GM18508 (cell line): ENCODE measurements at regions not wholly inside any gene's neighbourhood (a gene's known extent, or its start where the extent isn't known, plus 50 kb on each side); places are given as distances from the start of the nearest gene placed in this dataset.

Experiments
- ATAC-seq: cut with Tn5 transposase; IDR thresholded peaks from one replicate; pipeline ENCODE4 v1.9.1; 2021; ENCODE audit warnings: moderate number of reproducible peaks; ENCODE audit not compliant: insufficient read depth, unreplicated experiment

DNA sequence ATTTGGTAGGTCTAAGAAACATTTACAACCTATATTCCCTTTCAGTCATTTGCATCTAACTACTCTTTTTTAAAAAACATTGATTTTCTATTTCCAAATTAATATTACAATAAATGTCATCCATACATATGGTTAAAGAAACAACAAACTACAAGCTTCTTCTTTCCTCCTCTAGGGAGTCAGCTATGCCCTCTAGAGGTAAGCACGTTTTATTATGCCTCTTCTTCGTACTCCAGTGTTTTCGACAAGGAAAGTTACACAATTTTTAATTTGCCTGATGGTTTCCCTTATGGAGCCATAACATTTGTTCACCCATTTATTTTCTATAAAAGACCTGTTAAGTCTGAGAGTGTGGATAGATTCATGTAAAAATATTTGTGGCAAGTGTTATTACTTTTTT is 183.4 kb upstream of the CDH7 start:
- no peak for ATAC-seq

DNA sequence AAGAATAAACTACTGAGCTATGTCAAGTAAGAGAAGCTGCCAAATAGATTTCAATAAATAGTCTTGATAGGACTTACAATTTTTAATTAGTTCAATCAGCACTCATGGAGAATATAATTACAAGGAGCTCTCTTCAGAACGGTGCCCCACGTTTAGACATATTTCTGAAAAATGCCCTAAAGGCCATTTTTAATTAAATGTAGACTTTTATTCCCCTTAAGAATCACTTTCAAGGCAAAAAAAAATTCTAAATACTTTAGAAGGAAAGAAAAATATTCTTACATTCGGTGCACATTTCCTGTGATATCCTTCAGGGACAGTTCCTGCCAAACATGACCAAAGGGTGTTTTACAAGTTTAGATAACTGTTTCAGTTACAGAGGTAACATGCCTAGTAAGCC is 202.5 kb upstream of the CDH7 start:
- no peak for ATAC-seq

DNA sequence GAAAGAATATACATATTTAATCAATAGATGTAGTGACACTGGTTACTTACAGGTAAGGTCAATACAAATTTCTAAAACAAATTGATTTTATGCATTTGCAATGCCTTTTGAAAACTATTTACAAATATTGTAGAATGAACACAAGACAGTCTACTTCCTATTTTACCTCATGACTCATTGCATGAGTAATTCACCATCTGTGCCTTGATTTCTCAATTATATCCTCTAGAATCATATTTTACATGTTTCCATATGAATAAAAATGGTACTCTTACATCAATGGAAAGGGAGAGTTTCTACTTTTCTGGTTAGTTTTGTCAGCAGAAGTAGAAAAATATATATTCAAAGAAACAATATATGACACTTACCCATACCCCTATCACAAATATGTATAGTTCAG is 203.8 kb upstream of the CDH7 start:
- no peak for ATAC-seq

DNA sequence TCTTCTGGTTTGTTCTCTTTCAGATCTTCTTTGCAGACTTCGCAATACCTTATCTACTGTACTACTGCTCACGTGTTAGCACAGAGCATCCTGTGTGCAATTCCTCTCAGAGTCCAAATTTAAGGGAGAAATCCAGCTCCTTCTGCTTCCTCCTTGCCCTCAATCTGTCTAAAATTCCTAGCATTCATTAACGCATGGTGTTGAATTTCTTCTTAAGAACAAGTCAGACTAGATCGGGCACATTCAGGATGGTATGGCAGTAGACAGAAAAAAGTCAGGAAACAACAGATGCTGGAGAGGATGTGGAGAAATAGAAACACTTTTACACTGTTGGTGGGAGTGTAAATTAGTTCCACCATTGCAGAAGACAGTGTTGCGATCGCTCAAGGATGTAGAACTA is 206.1 kb upstream of the CDH7 start:
- ATAC-seq: no peak

DNA sequence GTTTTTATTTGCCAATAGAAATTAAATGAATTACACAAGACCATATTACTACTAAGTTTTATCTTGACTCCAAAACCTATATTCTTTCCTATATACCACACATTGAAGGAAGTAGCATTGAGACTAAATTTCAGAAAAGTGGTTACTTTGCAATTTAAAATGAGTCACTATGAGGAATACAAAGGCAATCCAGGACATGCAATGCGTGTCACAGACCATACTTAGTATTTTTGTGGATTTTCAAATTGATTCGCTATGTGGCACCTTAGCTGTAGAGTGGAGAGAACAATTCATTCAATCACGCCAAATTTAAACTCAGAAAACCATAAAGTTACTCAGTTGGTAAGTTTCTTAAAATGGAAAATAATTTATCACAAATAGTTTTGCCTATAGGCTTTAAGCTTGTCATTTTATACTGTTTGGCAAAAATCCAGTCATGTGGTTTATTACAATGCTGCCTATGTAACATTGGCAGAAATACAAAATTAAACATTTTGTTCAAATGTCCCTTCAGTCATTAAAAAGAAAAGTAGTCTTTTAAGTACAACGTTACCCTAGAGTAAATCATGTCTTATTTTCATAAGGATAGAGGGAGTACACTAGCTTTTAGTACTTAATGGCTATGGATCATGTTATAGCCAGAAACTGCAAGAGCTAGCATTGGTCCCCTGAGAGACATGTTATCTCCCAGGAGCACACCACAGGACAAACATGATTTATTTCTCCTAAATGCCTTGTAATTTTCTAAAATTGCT is 222.8 kb upstream of the CDH7 start:
- no peak for ATAC-seq

DNA sequence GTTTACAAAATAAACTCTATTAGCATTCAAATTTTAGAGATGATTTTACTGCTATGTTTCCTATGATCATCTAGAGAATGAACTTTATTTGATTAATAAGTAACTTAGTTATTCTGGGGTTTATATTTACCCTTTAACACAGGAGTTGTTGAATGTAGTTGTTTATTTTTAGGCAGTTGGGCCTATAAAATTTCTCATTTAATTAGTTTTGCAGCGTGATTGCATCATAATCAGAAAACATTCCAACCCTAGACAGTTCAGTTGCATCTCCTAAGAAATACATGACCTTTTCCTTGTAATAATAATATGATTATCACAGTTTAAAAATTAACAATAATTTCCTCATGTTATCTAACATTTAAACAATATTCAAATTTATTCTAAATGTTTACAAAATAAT is 224.7 kb upstream of the CDH7 start:
- ATAC-seq: no peak

DNA sequence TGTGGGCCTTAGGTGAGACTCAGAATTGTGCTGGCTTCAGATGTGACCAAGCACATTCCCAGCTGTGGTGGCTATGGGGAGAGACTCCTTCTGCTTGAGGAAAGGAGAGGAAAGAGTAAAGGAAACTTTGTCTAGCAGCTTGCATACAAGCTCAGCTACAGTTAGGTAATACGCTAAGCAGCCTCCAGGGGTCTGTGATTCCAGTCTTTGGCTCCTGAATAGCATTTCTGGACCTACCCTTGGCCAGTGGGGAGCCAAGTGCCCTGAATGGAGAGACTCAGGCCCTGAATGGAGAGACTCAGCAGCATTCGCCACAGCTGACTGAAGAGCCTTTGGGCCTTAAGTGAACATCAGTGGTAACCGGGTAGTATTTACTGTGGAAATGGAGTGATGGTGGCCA is 227.4 kb upstream of the CDH7 start:
- no peak for ATAC-seq

DNA sequence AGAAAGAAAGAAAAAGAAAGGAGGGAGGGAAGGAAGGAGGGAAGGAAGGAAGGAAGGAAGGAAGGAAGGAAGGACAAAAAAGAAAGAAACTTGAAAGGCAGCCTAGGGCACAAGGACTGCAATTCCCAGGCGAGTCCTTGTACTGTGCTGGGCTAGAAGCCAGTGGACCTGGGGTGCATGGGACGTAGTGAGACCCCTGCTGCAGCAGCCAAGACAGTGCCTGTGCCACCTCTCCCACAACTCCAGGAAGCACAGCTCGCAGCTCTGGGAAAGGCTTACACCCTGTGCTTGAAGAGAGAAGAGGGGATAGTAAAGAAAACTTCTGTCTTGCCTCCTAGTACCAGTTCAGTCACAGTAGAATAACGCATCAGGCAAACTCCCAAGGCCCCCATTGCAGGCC is 227.9 kb upstream of the CDH7 start:
- no peak for ATAC-seq

DNA sequence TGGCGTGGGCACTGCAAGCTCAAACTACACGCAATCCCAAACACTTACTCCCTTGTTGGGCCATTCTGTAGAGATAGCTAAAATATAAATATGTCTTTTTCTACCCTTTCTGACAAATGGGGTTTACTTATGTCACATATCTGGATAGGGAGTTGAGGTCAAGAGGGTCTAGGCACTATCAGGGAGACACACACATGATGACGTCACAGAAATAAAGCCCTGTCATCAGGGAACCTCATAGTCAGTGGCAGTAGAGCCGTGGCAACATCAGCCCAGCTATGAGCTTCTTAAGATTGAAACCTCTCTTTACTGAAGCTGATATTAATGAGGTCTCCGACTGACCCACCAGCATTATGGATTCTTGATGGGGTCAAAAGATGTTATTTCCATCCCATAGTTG is 234.6 kb upstream of the CDH7 start:
- ATAC-seq: no peak

DNA sequence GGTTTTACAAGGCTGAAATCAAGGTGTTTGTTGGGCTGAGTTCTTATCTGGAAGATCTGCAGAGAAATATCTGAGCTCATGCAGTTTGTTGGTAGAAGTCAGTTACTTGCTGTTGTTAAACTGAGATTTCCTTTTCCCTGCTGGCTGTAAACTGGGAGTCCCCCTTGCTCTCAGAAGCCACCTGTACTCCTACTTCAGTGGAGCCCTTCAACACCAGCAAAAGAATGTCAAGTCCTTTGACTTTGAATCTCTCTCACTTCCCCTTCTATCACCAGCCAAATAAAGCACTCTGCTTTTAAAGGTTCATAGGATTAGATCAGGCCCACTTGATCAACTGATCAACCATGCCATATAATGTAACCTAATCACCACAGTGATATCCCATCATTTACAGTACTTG is 252.2 kb upstream of the CDH7 start:
- ATAC-seq: no peak

DNA sequence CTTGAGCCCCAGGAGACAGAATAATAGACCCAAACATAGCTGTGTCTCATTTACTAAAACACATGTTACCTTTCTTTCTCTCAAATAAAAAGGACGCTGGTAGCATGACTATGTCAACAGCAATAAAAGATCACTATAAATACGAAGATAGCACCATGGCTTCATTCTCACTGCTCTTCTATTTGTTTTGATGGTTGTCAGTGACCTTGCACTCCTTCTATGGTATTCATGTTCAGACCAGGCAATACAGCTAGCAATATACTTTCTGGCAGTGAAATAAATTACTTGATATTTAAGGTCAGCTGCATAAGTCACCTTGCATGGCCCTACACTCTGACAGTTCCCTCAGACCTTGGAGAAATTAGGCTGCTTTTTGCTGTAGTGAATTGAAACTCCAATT is 263.2 kb upstream of the CDH7 start:
- no peak for ATAC-seq

DNA sequence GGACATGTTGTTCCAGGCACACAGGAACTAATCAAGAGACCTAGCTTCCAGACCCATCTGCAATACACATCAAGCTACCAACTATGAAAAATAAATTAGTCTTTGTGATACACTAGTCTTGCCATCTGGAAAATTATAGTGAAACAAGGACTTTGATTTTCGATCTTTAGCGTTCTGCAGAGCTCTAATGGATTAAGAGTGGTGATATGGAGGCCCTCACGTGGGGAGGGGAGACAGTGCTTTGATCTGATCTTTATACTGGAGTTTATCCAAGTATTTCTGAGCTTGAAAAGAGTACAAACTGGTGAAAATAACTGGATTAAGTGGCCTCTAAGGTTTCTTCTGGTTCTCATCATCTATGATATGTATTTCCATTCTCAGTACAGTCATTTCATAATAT is 273.4 kb upstream of the CDH7 start:
- ATAC-seq: no peak

DNA sequence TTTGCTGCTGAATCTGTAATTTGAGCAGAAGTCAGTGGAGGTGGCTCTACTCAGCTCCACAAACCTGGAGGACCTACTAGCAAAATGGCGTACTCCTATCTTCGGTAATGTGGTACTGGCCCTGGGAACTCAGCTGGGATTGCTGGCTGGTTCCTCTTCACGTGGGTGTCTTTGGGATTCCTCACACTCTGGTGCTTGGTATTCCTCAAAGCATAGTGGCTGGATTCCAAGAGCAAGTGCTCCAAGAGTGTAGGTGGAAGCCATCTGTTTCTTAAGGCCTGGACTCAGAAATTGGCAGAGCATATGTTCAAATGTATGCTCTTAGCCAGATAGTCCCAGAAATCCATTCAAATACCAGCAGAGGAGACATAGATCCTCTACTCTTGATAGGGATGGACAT is 281.9 kb upstream of the CDH7 start:
- no peak for ATAC-seq

DNA sequence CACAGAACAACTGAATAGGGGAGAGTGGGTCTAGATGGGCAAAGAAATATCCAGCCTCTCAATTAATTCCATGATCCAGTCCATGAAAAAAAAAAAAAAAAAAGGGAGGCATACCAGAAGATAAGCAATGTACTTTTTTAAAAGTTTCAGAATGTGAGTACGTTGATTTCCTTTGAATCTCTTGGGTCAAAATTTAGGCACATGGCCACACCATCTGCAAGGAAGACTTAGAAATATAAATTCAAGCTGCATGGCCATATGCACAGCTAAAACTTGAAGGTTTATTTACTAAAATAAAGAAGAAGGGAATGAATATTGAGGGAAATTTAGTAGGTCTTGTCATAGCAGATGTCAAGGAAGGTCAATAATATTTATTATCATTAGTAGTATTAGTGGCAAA is 286.5 kb upstream of the CDH7 start:
- no peak for ATAC-seq

DNA sequence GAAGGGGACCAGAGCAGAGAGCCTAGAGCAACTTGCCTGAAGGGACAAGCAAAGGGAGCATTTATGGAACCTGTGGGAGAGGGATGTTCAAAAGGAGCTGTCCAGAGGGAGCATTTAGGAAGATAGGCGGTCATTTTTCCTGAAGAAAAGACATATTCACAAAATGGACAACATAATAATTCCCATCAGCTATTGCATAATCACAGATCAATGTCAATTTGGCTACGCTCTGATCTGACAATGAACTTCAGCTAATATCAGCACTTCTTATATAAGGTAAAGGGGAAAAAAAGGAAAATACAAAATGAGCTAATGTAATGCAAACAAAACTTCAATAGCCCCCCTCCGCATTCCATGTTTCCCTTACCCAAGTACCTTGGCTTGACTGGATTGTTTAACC is 291.1 kb upstream of the CDH7 start:
- no peak for ATAC-seq

DNA sequence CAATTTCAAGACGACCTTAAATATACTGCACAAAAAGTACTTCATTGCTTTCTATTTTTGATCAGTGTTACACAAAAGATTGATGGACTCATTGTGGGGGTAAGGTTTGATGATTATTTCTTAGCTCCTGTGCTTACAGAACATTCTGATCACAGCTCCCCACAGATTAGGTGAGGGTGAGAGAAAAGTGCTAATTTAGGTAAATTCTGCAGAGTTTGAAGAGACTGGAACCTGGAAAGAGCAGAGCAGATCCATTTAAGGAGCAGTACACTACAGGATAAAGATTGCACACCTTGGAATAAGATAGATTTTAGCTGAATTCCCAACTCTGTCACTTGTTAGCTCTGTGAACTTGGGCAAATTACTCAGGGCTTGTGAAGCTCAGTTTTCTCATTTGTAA is 291.9 kb upstream of the CDH7 start:
- ATAC-seq: no peak

DNA sequence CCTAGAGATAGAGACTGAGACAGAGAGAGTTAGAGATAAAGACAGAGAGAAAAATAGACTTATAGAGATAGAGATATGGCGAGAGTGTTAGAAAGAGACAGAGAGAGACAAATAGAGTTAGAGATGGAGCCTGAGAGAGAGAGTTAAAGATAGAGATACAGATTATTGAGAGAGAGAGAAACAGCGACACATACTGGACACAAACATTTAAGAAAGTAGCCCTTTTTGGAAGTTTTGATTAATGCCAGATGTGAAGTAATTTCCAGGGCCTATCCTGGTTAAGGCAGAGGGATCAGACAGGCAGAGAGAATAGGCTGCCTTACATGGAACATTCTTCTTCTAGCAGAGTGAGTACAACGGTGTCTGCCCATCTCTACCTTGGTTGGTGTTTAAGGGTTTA is 311.6 kb upstream of the CDH7 start:
- no peak for ATAC-seq

DNA sequence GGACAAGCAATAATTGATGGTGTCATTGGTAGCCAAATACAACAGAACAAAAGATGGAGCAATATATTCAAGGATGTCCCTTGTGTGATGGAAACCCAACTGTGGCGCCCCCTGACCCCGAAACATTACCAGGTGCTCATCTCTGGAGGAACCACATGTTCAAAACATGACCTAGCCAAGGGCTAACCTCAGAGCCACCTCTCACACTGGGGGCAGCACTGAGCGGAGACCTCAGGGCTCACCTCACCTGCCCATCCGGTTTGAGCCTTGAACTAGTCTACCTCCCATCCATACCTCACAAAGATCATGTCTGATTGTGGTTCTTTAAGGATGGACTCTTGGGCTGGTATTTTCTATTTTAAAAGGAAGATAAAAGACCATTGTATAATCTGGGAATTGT is 314.4 kb upstream of the CDH7 start:
- no peak for ATAC-seq

DNA sequence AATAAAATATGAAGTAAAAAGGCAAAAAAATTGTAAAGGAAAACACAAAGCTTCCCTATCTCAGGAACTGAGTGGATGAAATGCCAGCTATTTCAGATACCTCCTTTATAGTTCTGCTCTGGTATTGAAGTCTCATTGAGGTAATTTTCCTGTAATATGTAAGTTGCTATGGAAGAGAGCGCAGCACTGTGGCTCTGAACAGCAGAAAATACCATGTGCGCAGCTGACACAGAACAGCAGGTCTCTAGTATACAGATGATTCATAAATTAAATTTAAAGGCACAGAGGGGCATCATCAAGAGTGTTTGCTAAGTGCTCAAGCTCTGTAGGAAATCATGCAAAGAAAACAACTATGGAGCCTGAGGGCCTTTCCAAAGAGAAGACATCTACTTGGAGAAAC is 315.3 kb upstream of the CDH7 start:
- ATAC-seq: no peak

DNA sequence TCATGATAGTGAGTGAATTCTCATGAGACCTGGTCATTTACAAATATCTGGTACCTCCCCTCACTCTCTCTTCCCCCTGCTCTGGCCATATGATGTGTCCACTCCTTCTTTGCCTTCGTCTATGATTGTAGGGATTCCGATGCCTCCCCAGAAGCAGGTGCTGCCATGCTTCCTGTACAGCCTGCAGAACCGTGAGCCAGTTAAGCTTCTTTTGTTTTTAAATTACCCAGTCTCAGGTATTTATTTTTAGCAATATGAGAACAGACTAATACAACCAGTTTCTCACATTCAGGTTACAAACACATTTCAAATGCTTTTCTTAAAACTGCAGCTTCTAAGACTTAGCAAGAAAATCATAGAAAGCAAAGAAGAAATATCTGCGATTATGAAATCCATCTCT is 321.2 kb upstream of the CDH7 start:
- no peak for ATAC-seq

DNA sequence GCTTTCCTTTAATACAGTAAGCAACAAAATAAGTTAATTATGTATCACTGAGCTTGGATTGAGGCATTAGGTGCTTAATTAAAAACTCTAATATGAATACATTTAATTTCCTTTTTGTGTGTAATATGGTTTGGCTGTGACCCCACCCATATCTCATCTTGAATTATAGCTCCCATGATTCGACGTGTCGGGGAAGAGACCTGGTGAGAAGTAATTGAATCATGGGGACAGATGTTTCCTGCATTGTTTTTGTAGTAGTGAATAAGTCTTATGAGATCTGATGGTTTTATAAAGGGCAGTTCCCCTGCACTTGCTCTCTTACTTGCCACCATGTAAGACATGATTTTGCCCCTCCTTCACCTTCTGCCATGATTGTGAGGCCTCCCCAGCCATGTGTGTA is 325.4 kb upstream of the CDH7 start:
- ATAC-seq: no peak

DNA sequence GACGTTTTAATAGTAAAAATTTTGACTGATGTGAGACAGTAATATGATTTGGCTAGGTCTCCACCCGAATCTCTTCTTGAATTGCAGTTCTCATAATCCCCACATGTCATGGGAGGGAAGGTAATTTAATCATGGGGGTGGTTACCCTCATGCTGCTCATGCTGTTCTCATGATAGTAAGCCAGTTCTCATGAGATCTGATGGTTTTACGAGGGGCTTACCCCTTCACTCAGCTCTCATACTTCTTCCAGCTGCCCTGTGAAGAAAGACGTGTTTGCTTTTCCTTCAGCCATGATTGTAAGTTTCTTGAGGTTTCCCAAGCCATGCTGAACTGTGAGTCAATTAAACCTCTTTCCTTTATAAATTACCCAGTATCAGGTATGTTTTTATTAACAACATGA is 327.0 kb upstream of the CDH7 start:
- ATAC-seq: no peak
